ENCODE measurements at regions not wholly inside any gene's neighbourhood (a gene's known extent, or its start where the extent isn't known, plus 50 kb on each side); places are given as distances from the start of the nearest gene placed in this dataset.

GRCh38 chr4:24212642-24213041 is 322.8 kb upstream of the PPARGC1A start:
- TF ChIP-seq CTCF (IDR thresholded peaks at IDR 0.05): no peak
- TF ChIP-seq EZH2 (IDR thresholded peaks at IDR 0.05): no peak
- no peak for TF ChIP-seq EZH2phosphoT487 (IDR thresholded peaks at IDR 0.05)

Data from neural progenitor cell (in vitro differentiated cells).